ENCODE measurements at regions not wholly inside any gene's neighbourhood (a gene's known extent, or its start where the extent isn't known, plus 50 kb on each side); places are given as distances from the start of the nearest gene placed in this dataset.

GRCh38 chr5:26601563-26601962 lies 436.8 kb downstream of the CDH9 start:
- DNase-seq (ENCODE audit: low read depth, low spot score) = no peak
- ChIA-PET POLR2A (no interaction called here), CTCF (no interaction called here)
- H3K4me3 ChIP-seq (ENCODE audit: low read depth, low read length) = no peak overlapping the region
- TF ChIP-seq, protein P1, sequence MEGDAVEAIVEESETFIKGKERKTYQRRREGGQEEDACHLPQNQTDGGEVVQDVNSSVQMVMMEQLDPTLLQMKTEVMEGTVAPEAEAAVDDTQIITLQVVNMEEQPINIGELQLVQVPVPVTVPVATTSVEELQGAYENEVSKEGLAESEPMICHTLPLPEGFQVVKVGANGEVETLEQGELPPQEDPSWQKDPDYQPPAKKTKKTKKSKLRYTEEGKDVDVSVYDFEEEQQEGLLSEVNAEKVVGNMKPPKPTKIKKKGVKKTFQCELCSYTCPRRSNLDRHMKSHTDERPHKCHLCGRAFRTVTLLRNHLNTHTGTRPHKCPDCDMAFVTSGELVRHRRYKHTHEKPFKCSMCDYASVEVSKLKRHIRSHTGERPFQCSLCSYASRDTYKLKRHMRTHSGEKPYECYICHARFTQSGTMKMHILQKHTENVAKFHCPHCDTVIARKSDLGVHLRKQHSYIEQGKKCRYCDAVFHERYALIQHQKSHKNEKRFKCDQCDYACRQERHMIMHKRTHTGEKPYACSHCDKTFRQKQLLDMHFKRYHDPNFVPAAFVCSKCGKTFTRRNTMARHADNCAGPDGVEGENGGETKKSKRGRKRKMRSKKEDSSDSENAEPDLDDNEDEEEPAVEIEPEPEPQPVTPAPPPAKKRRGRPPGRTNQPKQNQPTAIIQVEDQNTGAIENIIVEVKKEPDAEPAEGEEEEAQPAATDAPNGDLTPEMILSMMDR (IDR thresholded peaks at IDR 0.05; ENCODE audit: insufficient read depth, low read length, missing control alignments) = no peak

DNA sequence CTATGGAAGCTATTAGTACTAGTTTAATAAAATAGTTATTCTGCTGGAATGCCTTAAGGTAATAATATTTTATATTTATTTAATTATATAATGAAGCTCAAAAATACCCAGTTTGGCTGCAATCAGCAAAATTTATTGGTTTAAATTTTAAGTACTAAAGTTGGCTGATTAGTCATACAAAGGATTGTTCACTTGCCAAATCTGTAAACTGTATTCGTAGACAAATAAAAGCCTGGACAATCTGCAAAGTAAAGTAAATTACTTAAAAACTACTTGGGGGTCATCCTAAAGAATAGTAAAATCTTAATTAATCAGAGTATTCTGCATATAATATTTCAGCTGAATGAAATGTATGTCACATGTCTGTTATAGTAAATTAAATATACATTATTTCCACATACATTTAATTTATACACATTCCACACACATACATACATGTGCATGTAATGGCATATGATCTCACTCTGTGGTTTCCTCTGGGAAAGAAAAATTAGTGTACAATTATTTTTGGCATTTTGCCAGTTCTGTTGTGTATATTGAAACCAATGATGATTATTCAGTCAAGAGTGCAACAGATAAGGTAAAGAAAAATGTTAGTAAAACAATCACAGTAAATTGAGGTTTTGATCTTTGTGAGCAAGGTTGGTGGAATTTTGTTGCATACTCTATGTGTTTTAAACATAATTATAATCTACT lies 455.9 kb downstream of the CDH9 start:
- CTCF ChIA-PET = no interaction called here
- no peak for DNase-seq (ENCODE audit: low read depth, low spot score)
- TF ChIP-seq, protein P1 (IDR thresholded peaks at IDR 0.05; ENCODE audit: insufficient read depth, low read length, missing control alignments) = no peak
- POLR2A ChIA-PET = no interaction called here
- H3K4me3 ChIP-seq (ENCODE audit: low read depth, low read length) = no peak overlapping the region

GRCh38 chr5:26579712-26580111 lies 458.7 kb downstream of the CDH9 start:
- POLR2A ChIA-PET = no interaction called here
- no peak for DNase-seq (ENCODE audit: low read depth, low spot score)
- CTCF ChIA-PET = no interaction called here
- no peak overlapping the region for H3K4me3 ChIP-seq (ENCODE audit: low read depth, low read length)
- TF ChIP-seq, protein P1 (IDR thresholded peaks at IDR 0.05; ENCODE audit: insufficient read depth, low read length, missing control alignments) = no peak

GRCh38 chr5:26578002-26578401 lies 460.4 kb downstream of the CDH9 start:
- TF ChIP-seq, protein P1 (IDR thresholded peaks at IDR 0.05; ENCODE audit: insufficient read depth, low read length, missing control alignments) = no peak
- ChIA-PET CTCF (no interaction called here), POLR2A (no interaction called here)

DNA sequence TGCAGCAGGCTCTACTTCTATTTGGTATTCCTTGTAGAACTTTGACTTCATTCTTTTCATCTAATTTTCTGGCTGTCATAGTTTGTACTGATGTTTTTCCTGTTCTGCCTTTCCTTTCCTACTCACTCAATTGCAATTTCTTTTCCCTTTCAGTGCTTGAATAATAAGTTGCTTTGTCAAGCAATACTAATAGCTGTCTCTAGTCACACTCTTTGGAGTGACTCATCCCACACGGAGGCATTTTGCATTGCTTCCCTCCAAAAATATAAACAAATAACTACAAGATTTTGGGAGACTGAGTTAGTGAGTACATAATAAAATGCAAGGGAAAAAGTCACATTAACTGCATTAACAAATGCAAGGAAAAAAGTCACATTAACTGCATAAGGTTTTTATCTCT lies 465.9 kb downstream of the CDH9 start:
- ChIA-PET CTCF (no interaction called here), POLR2A (no interaction called here)
- no peak for DNase-seq (ENCODE audit: low read depth, low spot score)
- no peak overlapping the region for H3K4me3 ChIP-seq (ENCODE audit: low read depth, low read length)
- TF ChIP-seq, protein P1 (IDR thresholded peaks at IDR 0.05; ENCODE audit: insufficient read depth, low read length, missing control alignments) = no peak

More at GRCh38 chr5:26578002-26578401, 460.4 kb downstream of the CDH9 start:
- DNase-seq (ENCODE audit: low read depth, low spot score) = no peak
- no peak overlapping the region for H3K4me3 ChIP-seq (ENCODE audit: low read depth, low read length)

GRCh38 chr5:26569929-26570258 lies 468.5 kb downstream of the CDH9 start:
- ChIA-PET POLR2A (no interaction called here), CTCF (no interaction called here)
- H3K4me3 ChIP-seq (ENCODE audit: low read depth, low read length) = no peak overlapping the region
- TF ChIP-seq, protein P1 (IDR thresholded peaks at IDR 0.05; ENCODE audit: insufficient read depth, low read length, missing control alignments) = no peak
- DNase-seq (ENCODE audit: low read depth, low spot score) = no peak

All from AG04449 (cell line).